K562 (cell line): ENCODE measurements at regions not wholly inside any gene's neighbourhood (a gene's known extent, or its start where the extent isn't known, plus 50 kb on each side); places are given as distances from the start of the nearest gene placed in this dataset.

Experiments used
- ARID2 ChIP-seq: fragments of 450-650 bp; IDR thresholded peaks from 2 replicates; pipeline ENCODE4 v1.6.1; 2017; ENCODE audit warnings: antibody characterized with exemption, mild to moderate bottlenecking
- BCOR ChIP-seq: fragments of 450-650 bp; IDR thresholded peaks from 2 replicates; pipeline ENCODE4 v1.6.1; 2016
- CCAR2 ChIP-seq: fragments of 200-400 bp; formaldehyde crosslinking; IDR thresholded peaks from 2 replicates; pipeline ENCODE4 v1.6.1; 2017; ENCODE audit warnings: mild to moderate bottlenecking, low read depth, low read length
- CREBBP ChIP-seq: IDR thresholded peaks from one replicate; pipeline ENCODE4 v1.6.1; 2012; ENCODE audit warnings: low read depth, mild to moderate bottlenecking, control low read depth, inconsistent platforms, low read length
- FOS ChIP-seq: IDR thresholded peaks from 3 replicates; pipeline ENCODE4 v1.6.1; 2011; ENCODE audit not compliant: insufficient read length; ENCODE audit errors: extremely low read depth
- FOXP1 ChIP-seq: sonication (generic); formaldehyde crosslinking; IDR thresholded peaks from 2 replicates; pipeline ENCODE4 v1.8.0; 2022; ENCODE audit warnings: mild to moderate bottlenecking, missing genetic modification reagents
- HDGF ChIP-seq: fragments of 450-650 bp; IDR thresholded peaks from 2 replicates; pipeline ENCODE4 v1.6.1; 2016
- HIVEP1 ChIP-seq: fragments of 250-450 bp; sonication (Bioruptor Pico); IDR thresholded peaks from 2 replicates; pipeline ENCODE4 v1.4.0; 2020; ENCODE audit warnings: mild to moderate bottlenecking
- PHB2 ChIP-seq: fragments of 450-650 bp; IDR thresholded peaks from 2 replicates; pipeline ENCODE4 v1.6.1; 2017; ENCODE audit warnings: low read depth
- PHF20 ChIP-seq: fragments of 450-650 bp; IDR thresholded peaks from 2 replicates; pipeline ENCODE4 v1.6.1; 2018; ENCODE audit not compliant: partially characterized antibody
- RAD51 ChIP-seq: fragments of 450-650 bp; IDR thresholded peaks from 2 replicates; pipeline ENCODE4 v1.7.1; 2016; ENCODE audit warnings: low read depth, mild to moderate bottlenecking, borderline replicate concordance
- TAF15 ChIP-seq: fragments of 200-400 bp; formaldehyde crosslinking; IDR thresholded peaks from 2 replicates; pipeline ENCODE4 v1.6.1; 2017; ENCODE audit warnings: mild to moderate bottlenecking, low read depth, low read length, moderate library complexity
- TCF15 ChIP-seq: fragments of 250-450 bp; sonication (Bioruptor Pico); IDR thresholded peaks from 2 replicates; pipeline ENCODE4 v1.8.0; 2022; ENCODE audit warnings: moderate library complexity, mild to moderate bottlenecking, inconsistent platforms
- XRCC4 ChIP-seq: IDR thresholded peaks from one replicate; pipeline ENCODE4 v1.6.1; 2011; ENCODE audit not compliant: insufficient read depth, insufficient read length; ENCODE audit errors: extremely low read depth
- ZC3H11A ChIP-seq: IDR thresholded peaks from 2 replicates; pipeline ENCODE4 v1.6.1; 2012; ENCODE audit warnings: low read depth, low read length, improper control_type of control experiment
- ZNF407 ChIP-seq: fragments of 450-650 bp; IDR thresholded peaks from 2 replicates; pipeline ENCODE4 v1.6.1; 2016; ENCODE audit warnings: low read depth
- ZNF408 ChIP-seq: fragments of 250-450 bp; sonication (Bioruptor Pico); IDR thresholded peaks from 2 replicates; pipeline ENCODE4 v1.4.0; 2020; ENCODE audit warnings: low read depth, mild to moderate bottlenecking, moderate library complexity
- ZNF764 ChIP-seq: fragments of 250-450 bp; sonication (Bioruptor Pico); IDR thresholded peaks from 2 replicates; pipeline ENCODE4 v1.4.0; 2020; ENCODE audit warnings: low read depth, mild to moderate bottlenecking, moderate library complexity
- TF ChIP-seq, protein P1 (sequence below): sonication (generic); formaldehyde crosslinking; IDR thresholded peaks from 2 replicates; pipeline ENCODE4 v1.8.0; 2022; ENCODE audit warnings: missing genetic modification reagents, mild to moderate bottlenecking, borderline replicate concordance
- TF ChIP-seq, protein P2 (sequence below): sonication (generic); formaldehyde crosslinking; IDR thresholded peaks from 2 replicates; pipeline ENCODE4 v1.8.0; 2023; ENCODE audit warnings: mild to moderate bottlenecking, missing genetic modification reagents

- no peak for TF ChIP-seq ZNF407
- TF ChIP-seq HDGF, result no peak
- TF ChIP-seq PHB2, result 0 out of 2 replicates have a peak, but pooled peaks have one; percentile 33
- no peak for TF ChIP-seq CREBBP
- no peak for TF ChIP-seq ZNF764 (CRISPR knock-in tag)
- no peak for TF ChIP-seq PHF20
- no peak for TF ChIP-seq RAD51
- no peak for TF ChIP-seq HIVEP1 (CRISPR knock-in tag)
- TF ChIP-seq ZC3H11A, result no peak
- no peak for TF ChIP-seq CCAR2
- TF ChIP-seq TAF15, result no peak
- no peak for TF ChIP-seq FOXP1 (CRISPR knock-in tag)
- no peak for TF ChIP-seq ARID2
- peak; percentile 75 for TF ChIP-seq BCOR
- no peak for TF ChIP-seq XRCC4
- TF ChIP-seq FOS, result no peak
- no peak for TF ChIP-seq ZNF408 (CRISPR knock-in tag)
- TF ChIP-seq, protein P1, sequence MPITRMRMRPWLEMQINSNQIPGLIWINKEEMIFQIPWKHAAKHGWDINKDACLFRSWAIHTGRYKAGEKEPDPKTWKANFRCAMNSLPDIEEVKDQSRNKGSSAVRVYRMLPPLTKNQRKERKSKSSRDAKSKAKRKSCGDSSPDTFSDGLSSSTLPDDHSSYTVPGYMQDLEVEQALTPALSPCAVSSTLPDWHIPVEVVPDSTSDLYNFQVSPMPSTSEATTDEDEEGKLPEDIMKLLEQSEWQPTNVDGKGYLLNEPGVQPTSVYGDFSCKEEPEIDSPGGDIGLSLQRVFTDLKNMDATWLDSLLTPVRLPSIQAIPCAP, result no peak
- no peak for TF ChIP-seq TCF15
- TF ChIP-seq, protein P2, sequence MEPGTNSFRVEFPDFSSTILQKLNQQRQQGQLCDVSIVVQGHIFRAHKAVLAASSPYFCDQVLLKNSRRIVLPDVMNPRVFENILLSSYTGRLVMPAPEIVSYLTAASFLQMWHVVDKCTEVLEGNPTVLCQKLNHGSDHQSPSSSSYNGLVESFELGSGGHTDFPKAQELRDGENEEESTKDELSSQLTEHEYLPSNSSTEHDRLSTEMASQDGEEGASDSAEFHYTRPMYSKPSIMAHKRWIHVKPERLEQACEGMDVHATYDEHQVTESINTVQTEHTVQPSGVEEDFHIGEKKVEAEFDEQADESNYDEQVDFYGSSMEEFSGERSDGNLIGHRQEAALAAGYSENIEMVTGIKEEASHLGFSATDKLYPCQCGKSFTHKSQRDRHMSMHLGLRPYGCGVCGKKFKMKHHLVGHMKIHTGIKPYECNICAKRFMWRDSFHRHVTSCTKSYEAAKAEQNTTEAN, result no peak
These were observed 51.1 kb upstream of the CHD2 start (continued) for GRCh38 chr15:92848852-92849598.
